OCI-LY7 (cell line): ENCODE measurements at regions not wholly inside any gene's neighbourhood (a gene's known extent, or its start where the extent isn't known, plus 50 kb on each side); places are given as distances from the start of the nearest gene placed in this dataset.

ENCODE experiments used
- BruUV-seq: library from RNA; stranded (reverse); fragments of 400-500 nt; replicated peaks from 2 replicates; lab custom pipeline; 2021; lab: Mats Ljungman, UMichigan
- CTCF ChIA-PET: fragments of 300-600 bp; sonication (Branson Sonifier 250); formaldehyde crosslinking; loops from one replicate; lab custom pipeline; 2022; ENCODE audit warnings: antibody characterized with exemption; ENCODE audit not compliant: unreplicated experiment; lab: Charles Lee
- POLR2A ChIA-PET: fragments of 300-600 bp; sonication (Branson Sonifier 250); formaldehyde crosslinking; loops from one replicate; lab custom pipeline; 2022; ENCODE audit warnings: antibody characterized with exemption; lab: Charles Lee
- DNase-seq: peaks from one replicate; pipeline ENCODE4 v3.0.0-alpha.2; 2015; ENCODE audit warnings: low spot score
- H2AFZ ChIP-seq: fragments of 200-600 bp; sonication (generic), shearing (Covaris generic); 2 replicates; pipeline ENCODE4 v1.6.1; 2014; ENCODE audit warnings: mild to moderate bottlenecking, antibody characterized with exemption, low read length, moderate library complexity
- H3K27ac ChIP-seq: fragments of 200-600 bp; sonication (generic); 2 replicates; pipeline ENCODE4 v1.5.1; 2014; ENCODE audit warnings: mixed run types, low read depth, mild to moderate bottlenecking, moderate library complexity, low read length, inconsistent platforms; ENCODE audit not compliant: poor library complexity, severe bottlenecking
- H3K36me3 ChIP-seq: fragments of 200-600 bp; sonication (generic); 2 replicates; pipeline ENCODE4 v1.6.1; 2014; ENCODE audit warnings: mild to moderate bottlenecking, antibody characterized with exemption, low read length, moderate library complexity, mixed read lengths; ENCODE audit not compliant: insufficient read depth
- H3K4me1 ChIP-seq: fragments of 200-600 bp; sonication (generic); 2 replicates; pipeline ENCODE4 v1.5.1; 2014; ENCODE audit warnings: mild to moderate bottlenecking, low read length; ENCODE audit not compliant: insufficient read depth, poor library complexity, severe bottlenecking
- H3K4me2 ChIP-seq: fragments of 200-600 bp; sonication (generic); 2 replicates; pipeline ENCODE4 v1.6.1; 2014; ENCODE audit warnings: mild to moderate bottlenecking, low read length
- H3K4me3 ChIP-seq: fragments of 200-600 bp; sonication (generic); 2 replicates; pipeline ENCODE4 v1.5.1; 2014; ENCODE audit warnings: mild to moderate bottlenecking, low read depth, low read length; ENCODE audit not compliant: poor library complexity, severe bottlenecking
- H3K79me2 ChIP-seq: fragments of 200-600 bp; sonication (generic); 2 replicates; pipeline ENCODE4 v1.6.1; 2016; ENCODE audit warnings: low read depth, mild to moderate bottlenecking, low read length, moderate library complexity, mixed read lengths; ENCODE audit not compliant: insufficient read depth
- H3K9me2 ChIP-seq: fragments of 200-600 bp; sonication (generic); 2 replicates; pipeline ENCODE4 v1.6.1; 2016; ENCODE audit warnings: mild to moderate bottlenecking, low read length, mixed read lengths; ENCODE audit not compliant: insufficient read depth
- H3K9me3 ChIP-seq: fragments of 200-600 bp; sonication (generic); 2 replicates; pipeline ENCODE4 v1.6.1; 2014; ENCODE audit warnings: mild to moderate bottlenecking, mixed run types, low read length, mixed read lengths
- H4K20me1 ChIP-seq: fragments of 200-600 bp; sonication (generic); 2 replicates; pipeline ENCODE4 v1.6.1; 2014; ENCODE audit warnings: mild to moderate bottlenecking, antibody characterized with exemption, low read length, moderate library complexity, mixed read lengths; ENCODE audit not compliant: insufficient read depth
- CTCF ChIP-seq: fragments of 200-600 bp; sonication (generic); conservative IDR thresholded peaks from 2 replicates; pipeline ENCODE4 v1.5.1; 2014; ENCODE audit warnings: mild to moderate bottlenecking, antibody characterized with exemption, low read length, moderate library complexity, mixed read lengths
- EZH2phosphoT487 ChIP-seq: fragments of 200-600 bp; sonication (generic); IDR thresholded peaks from 2 replicates; pipeline ENCODE4 v1.6.1; 2018; ENCODE audit warnings: low read depth, borderline replicate concordance, mild to moderate bottlenecking, mixed run types, antibody characterized with exemption, low read length, moderate library complexity, mixed read lengths
- intact Hi-C: fragments of 100-400 bp; cut with micrococcal nuclease; formaldehyde crosslinking; loops from one replicate; pipeline ENCODE4 v1.10.0; 2022; ENCODE audit not compliant: unreplicated experiment

- POLR2A ChIA-PET = no interaction called here
- Histone ChIP-seq H3K9me2 (no peaks in the 10 kb centered on the region), H3K36me3 (no peaks in the 10 kb centered on the region), H3K4me2 (no peak overlapping the region), H3K79me2 (no peaks in the 10 kb centered on the region), H3K4me3 (no peak overlapping the region), H3K27ac (no peak overlapping the region), H2AFZ (no peak overlapping the region), H3K9me3 (no peaks in the 10 kb centered on the region), H3K4me1 (no peaks in the 10 kb centered on the region), H4K20me1 (no peaks in the 10 kb centered on the region)
- intact Hi-C loops = loop anchor here (10.0 kb wide), 1 partner anchor 182 kb away; no protein-coding TSS in a partner anchor
- TF ChIP-seq CTCF (no peak), EZH2phosphoT487 (no peak)
- CTCF ChIA-PET = no interaction called here
- no peak for DNase-seq
- no TSS peak for BruUV-seq
Measured at GRCh38 chr1:222252788-222253187, 295.1 kb downstream of the HHIPL2 start.

GRCh38 chr1:222251847-222252246, 296.1 kb downstream of the HHIPL2 start:
- Histone ChIP-seq H3K79me2 (no peaks in the 10 kb centered on the region), H3K9me2 (no peaks in the 10 kb centered on the region), H3K36me3 (no peaks in the 10 kb centered on the region), H3K4me3 (no peak overlapping the region), H3K4me1 (no peaks in the 10 kb centered on the region), H3K4me2 (no peak overlapping the region), H3K9me3 (no peaks in the 10 kb centered on the region), H3K27ac (no peak overlapping the region), H4K20me1 (no peaks in the 10 kb centered on the region), H2AFZ (no peak overlapping the region)
- POLR2A ChIA-PET = no interaction called here
- intact Hi-C loops = loop anchor here (10.0 kb wide), 1 partner anchor 183 kb away; no protein-coding TSS in a partner anchor
- DNase-seq = no peak
- TF ChIP-seq CTCF (no peak), EZH2phosphoT487 (no peak)
- CTCF ChIA-PET = no interaction called here
- no TSS peak for BruUV-seq

- H3K9me3 ChIP-seq = no peaks in the 10 kb centered on the region
- H3K36me3 ChIP-seq = no peaks in the 10 kb centered on the region
- ChIA-PET CTCF (no interaction called here), POLR2A (interaction anchor here (0.5 kb wide), 1 partner anchor 1583 kb away, joined by 5 read pairs; no protein-coding TSS in a partner anchor)
- no peak overlapping the region for H3K4me3 ChIP-seq
- no peak overlapping the region for H3K27ac ChIP-seq
- no peak for TF ChIP-seq CTCF
- TF ChIP-seq EZH2phosphoT487 = no peak
- DNase-seq = no peak
- no peak overlapping the region for H2AFZ ChIP-seq
- H3K4me2 ChIP-seq = no peak overlapping the region
- no peaks in the 10 kb centered on the region for H4K20me1 ChIP-seq
- no peaks in the 10 kb centered on the region for H3K4me1 ChIP-seq
- no peaks in the 10 kb centered on the region for H3K9me2 ChIP-seq
- no TSS peak for BruUV-seq
- intact Hi-C loops = loop anchor here (10.0 kb wide), 1 partner anchor 184 kb away; no protein-coding TSS in a partner anchor
- H3K79me2 ChIP-seq = no peaks in the 10 kb centered on the region
Measured at GRCh38 chr1:222250376-222250775, 297.5 kb downstream of the HHIPL2 start.
